Fibroblast of pulmonary artery (primary cell): ENCODE measurements at regions not wholly inside any gene's neighbourhood (a gene's known extent, or its start where the extent isn't known, plus 50 kb on each side); places are given as distances from the start of the nearest gene placed in this dataset.
"Not testable (repeated sequence)": the region's sequence is repeated elsewhere in the genome, so short reads cannot be mapped to it uniquely, and the experiment has no call there.

Experiments used
- DNase-seq: peaks from one replicate; pipeline ENCODE4 v3.0.0-alpha.2; 2010; ENCODE audit warnings: low read depth
- H3K4me3 ChIP-seq: replicated peaks from 2 replicates; pipeline ENCODE4 v1.5.1; 2011; ENCODE audit warnings: low read depth, mild to moderate bottlenecking, control low read depth, low read length, moderate library complexity
- TF ChIP-seq, protein P1 (sequence below): IDR thresholded peaks from 2 replicates; pipeline ENCODE4 v1.5.1; 2011; ENCODE audit warnings: mild to moderate bottlenecking, control low read depth, low read length, inconsistent platforms; ENCODE audit errors: missing control alignments

DNA sequence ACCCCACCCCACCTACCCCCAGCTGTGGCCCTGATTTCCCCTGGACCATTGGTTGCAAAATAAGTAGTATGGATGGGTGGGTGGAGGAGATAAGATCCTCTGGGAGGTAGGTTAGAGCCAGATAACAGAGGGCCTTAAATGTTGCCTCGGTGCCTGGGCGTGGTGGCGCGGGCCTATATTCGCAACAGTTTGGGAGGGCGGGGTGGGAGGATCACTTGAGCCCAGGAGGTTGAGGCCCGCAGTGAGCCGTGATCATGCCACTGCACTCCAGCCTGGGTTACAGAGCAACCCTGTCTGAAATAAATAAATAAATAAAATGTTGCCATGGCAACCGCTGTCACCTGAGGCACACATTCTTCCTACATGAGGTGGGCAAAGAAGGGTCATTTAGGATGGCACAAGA lies 103.3 kb upstream of the GATA6 start:
- no peak overlapping the region for H3K4me3 ChIP-seq
- TF ChIP-seq, protein P1, sequence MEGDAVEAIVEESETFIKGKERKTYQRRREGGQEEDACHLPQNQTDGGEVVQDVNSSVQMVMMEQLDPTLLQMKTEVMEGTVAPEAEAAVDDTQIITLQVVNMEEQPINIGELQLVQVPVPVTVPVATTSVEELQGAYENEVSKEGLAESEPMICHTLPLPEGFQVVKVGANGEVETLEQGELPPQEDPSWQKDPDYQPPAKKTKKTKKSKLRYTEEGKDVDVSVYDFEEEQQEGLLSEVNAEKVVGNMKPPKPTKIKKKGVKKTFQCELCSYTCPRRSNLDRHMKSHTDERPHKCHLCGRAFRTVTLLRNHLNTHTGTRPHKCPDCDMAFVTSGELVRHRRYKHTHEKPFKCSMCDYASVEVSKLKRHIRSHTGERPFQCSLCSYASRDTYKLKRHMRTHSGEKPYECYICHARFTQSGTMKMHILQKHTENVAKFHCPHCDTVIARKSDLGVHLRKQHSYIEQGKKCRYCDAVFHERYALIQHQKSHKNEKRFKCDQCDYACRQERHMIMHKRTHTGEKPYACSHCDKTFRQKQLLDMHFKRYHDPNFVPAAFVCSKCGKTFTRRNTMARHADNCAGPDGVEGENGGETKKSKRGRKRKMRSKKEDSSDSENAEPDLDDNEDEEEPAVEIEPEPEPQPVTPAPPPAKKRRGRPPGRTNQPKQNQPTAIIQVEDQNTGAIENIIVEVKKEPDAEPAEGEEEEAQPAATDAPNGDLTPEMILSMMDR, result no peak
- no peak for DNase-seq

DNA sequence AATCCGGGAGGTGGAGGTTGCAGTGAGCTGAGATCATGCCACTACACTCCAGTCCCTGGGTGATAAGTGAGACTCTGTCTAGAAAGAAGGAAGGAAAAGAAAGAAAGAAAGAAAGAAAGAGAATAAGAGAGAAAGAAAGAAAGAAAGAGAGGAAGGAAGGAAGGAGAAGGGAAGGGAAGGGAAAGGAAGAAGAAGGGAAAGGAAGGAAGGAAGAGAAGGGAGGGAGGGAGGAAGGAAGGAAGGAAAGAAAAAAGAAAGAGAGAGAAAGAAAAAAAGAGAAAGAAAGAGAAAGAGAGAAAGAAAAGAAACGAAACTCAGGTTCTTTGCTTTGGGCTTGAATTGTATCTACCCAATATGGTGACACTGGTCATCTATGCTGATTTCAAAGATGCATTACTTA lies 102.3 kb upstream of the GATA6 start:
- no peak overlapping the region for H3K4me3 ChIP-seq
- TF ChIP-seq, protein P1, result no peak
- DNase-seq, result no peak

DNA sequence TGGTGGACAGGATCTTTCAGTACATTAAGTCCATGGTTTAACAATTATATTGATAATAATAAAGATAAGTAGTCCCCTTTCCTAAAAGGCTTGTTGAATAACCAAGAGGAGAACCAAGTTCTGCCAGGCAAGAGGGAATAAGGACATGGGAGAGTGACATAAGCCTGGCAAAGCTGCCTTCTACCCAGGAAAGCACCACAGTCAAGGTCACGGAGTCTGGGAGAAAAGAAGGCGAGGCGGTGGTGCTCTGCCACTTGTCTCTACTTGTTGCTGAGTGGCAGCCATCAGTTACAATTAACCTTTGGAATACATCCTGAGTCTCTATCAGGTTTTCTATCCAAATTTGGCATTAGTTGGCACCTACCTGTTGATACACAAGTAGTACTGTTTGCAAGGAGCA lies 101.7 kb upstream of the GATA6 start:
- H3K4me3 ChIP-seq, result no peak overlapping the region
- TF ChIP-seq, protein P1, result no peak
- no peak for DNase-seq

DNA sequence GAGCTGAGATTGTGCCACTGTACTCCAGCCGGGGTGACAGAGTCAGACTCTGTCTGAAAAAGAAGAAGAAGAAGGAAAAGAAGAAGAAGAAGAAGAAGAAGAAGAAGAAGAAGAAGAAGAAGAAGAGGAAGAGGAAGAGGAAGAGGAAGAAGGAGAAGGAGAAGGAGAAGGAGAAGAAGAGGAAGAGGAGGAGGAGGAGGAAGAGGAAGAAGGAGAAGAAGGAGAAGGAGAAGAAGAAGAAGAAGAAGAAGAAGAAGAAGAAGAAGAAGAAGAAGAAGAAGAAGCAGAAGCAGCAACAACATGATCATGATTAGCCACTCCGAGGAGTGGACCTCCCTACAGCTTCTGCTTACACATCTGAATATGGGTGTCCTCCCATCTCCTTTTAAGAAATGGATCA lies 100.6 kb upstream of the GATA6 start:
- not testable (repeated sequence) for DNase-seq, H3K4me3 ChIP-seq

DNA sequence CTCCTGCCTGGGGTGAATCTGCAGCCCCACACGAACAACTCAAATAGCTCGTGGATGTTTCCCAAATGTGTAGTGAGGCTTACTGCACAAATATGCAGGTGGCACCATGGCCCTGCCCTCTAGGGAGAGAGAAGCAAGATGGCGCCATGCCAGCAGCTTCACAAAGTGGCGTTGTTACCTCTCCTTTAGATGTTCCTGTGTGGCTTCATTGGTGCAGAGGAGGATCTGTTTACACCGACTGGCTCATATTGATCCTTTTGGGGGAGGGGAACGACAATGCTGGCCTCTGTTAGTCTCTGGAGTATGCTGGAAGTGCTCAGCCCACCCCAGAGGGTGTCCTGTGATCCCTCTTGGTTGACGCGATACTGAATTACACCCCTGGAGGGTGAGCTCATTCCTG lies 99.5 kb upstream of the GATA6 start:
- DNase-seq, result no peak
- TF ChIP-seq, protein P1, result no peak
- H3K4me3 ChIP-seq, result no peak overlapping the region

DNA sequence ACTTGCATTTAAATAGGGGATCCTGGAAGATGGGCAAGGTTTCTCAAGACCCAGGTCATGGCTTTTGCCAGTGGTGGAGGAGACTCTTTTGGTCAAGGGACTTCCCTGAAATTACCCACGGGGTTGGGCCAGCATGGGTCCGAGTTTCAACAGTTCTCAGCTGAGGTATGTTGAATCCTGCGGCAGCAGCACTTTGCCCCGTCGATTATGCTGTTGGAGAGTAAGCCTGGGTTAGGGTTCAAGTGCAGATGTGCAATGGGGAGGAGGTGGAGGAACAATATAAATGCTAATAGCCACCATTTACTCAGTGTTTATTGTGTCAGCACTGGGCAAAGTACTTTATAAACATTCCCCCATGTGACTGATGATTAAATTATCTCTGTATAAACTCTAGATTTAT lies 96.0 kb upstream of the GATA6 start:
- TF ChIP-seq, protein P1, result no peak
- no peak overlapping the region for H3K4me3 ChIP-seq
- no peak for DNase-seq

DNA sequence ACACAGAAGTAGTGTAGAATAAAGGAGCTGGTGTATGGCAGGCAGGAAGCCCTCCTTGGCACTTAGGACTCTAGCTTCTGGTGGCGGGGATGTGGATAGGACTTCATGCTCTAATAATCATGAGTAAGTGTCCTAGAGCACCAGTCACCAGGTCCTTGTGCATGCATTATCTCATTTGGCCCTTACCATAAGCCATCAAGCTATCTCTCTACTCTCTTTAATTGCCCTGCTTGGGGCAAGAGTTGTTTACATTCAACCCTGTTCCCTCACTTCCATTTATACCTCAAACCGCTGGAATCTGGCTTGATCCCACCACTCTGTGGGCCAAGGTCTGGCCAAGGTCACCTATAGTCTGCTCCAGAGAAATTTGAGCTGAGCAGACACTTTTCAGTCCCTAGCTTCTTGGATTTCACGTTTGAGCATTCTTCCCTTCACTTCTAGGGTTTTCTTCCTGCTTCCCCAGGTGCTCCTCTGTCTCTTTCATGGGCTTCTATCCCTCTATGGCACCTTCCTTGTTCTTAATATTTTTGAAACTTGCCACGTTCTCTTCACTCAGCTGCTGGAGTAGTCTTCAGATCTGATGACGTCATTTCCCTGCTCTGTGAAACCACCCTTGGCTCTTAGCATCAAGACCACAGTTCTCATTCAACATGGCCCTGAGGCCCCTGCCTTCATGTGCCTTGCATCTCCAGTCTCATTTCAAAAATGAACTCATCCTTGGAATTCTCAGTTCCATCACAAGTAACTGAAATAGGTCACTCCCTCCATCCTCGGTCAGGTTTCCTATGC lies 94.9 kb upstream of the GATA6 start:
- DNase-seq, result no peak
- H3K4me3 ChIP-seq, result no peak overlapping the region
- TF ChIP-seq, protein P1, result no peak
